HepG2 (cell line): ENCODE measurements at regions not wholly inside any gene's neighbourhood (a gene's known extent, or its start where the extent isn't known, plus 50 kb on each side); places are given as distances from the start of the nearest gene placed in this dataset.

Source experiments
- ATF2 ChIP-seq: sonication (generic); formaldehyde crosslinking; IDR thresholded peaks from 2 replicates; pipeline ENCODE4 v1.4.0; 2020; ENCODE audit warnings: missing genetic modification reagents
- CC2D1A ChIP-seq: sonication (generic); formaldehyde crosslinking; IDR thresholded peaks from 2 replicates; pipeline ENCODE4 v1.8.1; 2023; ENCODE audit warnings: mild to moderate bottlenecking, missing genetic modification reagents
- DPF2 ChIP-seq: sonication (generic); formaldehyde crosslinking; IDR thresholded peaks from 2 replicates; pipeline ENCODE4 v1.4.0; 2020; ENCODE audit warnings: mild to moderate bottlenecking, low read depth, missing genetic modification reagents, borderline replicate concordance
- KAT7 ChIP-seq: IDR thresholded peaks from 2 replicates; pipeline ENCODE4 v1.6.1; 2018; ENCODE audit warnings: borderline replicate concordance, missing compliant biosample characterization
- NFYB ChIP-seq: sonication (generic); formaldehyde crosslinking; IDR thresholded peaks from 2 replicates; pipeline ENCODE4 v1.4.0; 2020; ENCODE audit warnings: missing genetic modification reagents
- PAX8 ChIP-seq: sonication (generic); formaldehyde crosslinking; IDR thresholded peaks from 2 replicates; pipeline ENCODE4 v1.8.0; 2022; ENCODE audit warnings: mild to moderate bottlenecking, missing genetic modification reagents, borderline replicate concordance
- RBM39 ChIP-seq: fragments of 200-400 bp; formaldehyde crosslinking; IDR thresholded peaks from one replicate; pipeline ENCODE4 v1.6.1; 2018; ENCODE audit warnings: antibody characterized with exemption, mild to moderate bottlenecking, low read depth, low read length; ENCODE audit not compliant: poor library complexity, severe bottlenecking
- SRF ChIP-seq: IDR thresholded peaks from 2 replicates; pipeline ENCODE4 v1.6.1; 2011; ENCODE audit warnings: mild to moderate bottlenecking, low read depth, low read length, moderate library complexity
- TFE3 ChIP-seq: IDR thresholded peaks from 2 replicates; pipeline ENCODE4 v1.6.1; 2016
- THYN1 ChIP-seq: sonication (generic); formaldehyde crosslinking; IDR thresholded peaks from 2 replicates; pipeline ENCODE4 v1.8.1; 2023; ENCODE audit warnings: low read depth, mild to moderate bottlenecking, moderate library complexity, missing genetic modification reagents, borderline replicate concordance
- ZBTB43 ChIP-seq: sonication (generic); formaldehyde crosslinking; conservative IDR thresholded peaks from 2 replicates; pipeline ENCODE4 v1.4.0; 2020; ENCODE audit warnings: missing genetic modification reagents
- ZBTB7B ChIP-seq: sonication (generic); formaldehyde crosslinking; IDR thresholded peaks from 2 replicates; pipeline ENCODE4 v1.4.0; 2020; ENCODE audit warnings: missing genetic modification reagents
- ZBTB8A ChIP-seq: sonication (generic); formaldehyde crosslinking; IDR thresholded peaks from 2 replicates; pipeline ENCODE4 v1.4.0; 2020; ENCODE audit warnings: mild to moderate bottlenecking, low read depth, missing genetic modification reagents, borderline replicate concordance
- ZFP90 ChIP-seq: sonication (generic); formaldehyde crosslinking; IDR thresholded peaks from 2 replicates; pipeline ENCODE4 v1.8.0; 2022; ENCODE audit warnings: missing genetic modification reagents, mild to moderate bottlenecking, inconsistent platforms, borderline replicate concordance
- ZFX ChIP-seq: sonication (generic); formaldehyde crosslinking; IDR thresholded peaks from 2 replicates; pipeline ENCODE4 v1.4.0; 2020; ENCODE audit warnings: mild to moderate bottlenecking, low read depth, missing genetic modification reagents, moderate library complexity
- ZNF121 ChIP-seq: sonication (generic); formaldehyde crosslinking; IDR thresholded peaks from 2 replicates; pipeline ENCODE4 v1.5.0; 2020; ENCODE audit warnings: mild to moderate bottlenecking, missing genetic modification reagents
- ZNF24 ChIP-seq: fragments of 450-650 bp; IDR thresholded peaks from 2 replicates; pipeline ENCODE4 v1.6.1; 2017; ENCODE audit warnings: antibody characterized with exemption, mild to moderate bottlenecking
- ZNF343 ChIP-seq: sonication (generic); formaldehyde crosslinking; IDR thresholded peaks from 2 replicates; pipeline ENCODE4 v1.4.0; 2020; ENCODE audit warnings: mild to moderate bottlenecking, missing genetic modification reagents
- ZNF431 ChIP-seq: sonication (generic); formaldehyde crosslinking; IDR thresholded peaks from 2 replicates; pipeline ENCODE4 v1.9.0; 2022; ENCODE audit warnings: missing genetic modification reagents, low read depth, mild to moderate bottlenecking, borderline replicate concordance
- ZNF446 ChIP-seq: sonication (generic); formaldehyde crosslinking; IDR thresholded peaks from 2 replicates; pipeline ENCODE4 v1.5.0; 2020; ENCODE audit warnings: mild to moderate bottlenecking, missing genetic modification reagents
- ZNF629 ChIP-seq: sonication (generic); formaldehyde crosslinking; conservative IDR thresholded peaks from 2 replicates; pipeline ENCODE4 v1.5.0; 2020; ENCODE audit warnings: missing genetic modification reagents
- ZNF710 ChIP-seq: sonication (generic); formaldehyde crosslinking; IDR thresholded peaks from 2 replicates; pipeline ENCODE4 v1.5.0; 2020; ENCODE audit warnings: mild to moderate bottlenecking, missing genetic modification reagents, borderline replicate concordance
- ZNF790 ChIP-seq: sonication (generic); formaldehyde crosslinking; IDR thresholded peaks from 2 replicates; pipeline ENCODE4 v1.8.0; 2022; ENCODE audit warnings: missing genetic modification reagents, mild to moderate bottlenecking, borderline replicate concordance

GRCh38 chr17:70677783-70678647 is 508.7 kb downstream of the KCNJ2 start (continued):
- TF ChIP-seq THYN1 (CRISPR knock-in tag) (no peak), ZBTB7B (CRISPR knock-in tag) (no peak), TFE3 (peak; percentile 94), DPF2 (CRISPR knock-in tag) (no peak; the same call in 1 of the 2 replicates), ZFP90 (no peak), NFYB (CRISPR knock-in tag) (no peak), ZNF710 (CRISPR knock-in tag) (0 out of 2 replicates have a peak, but pooled peaks have one; percentile 28), ZBTB43 (CRISPR knock-in tag) (no peak), ZNF790 (CRISPR knock-in tag) (no peak), SRF (no peak), RBM39 (no peak), ZBTB8A (CRISPR knock-in tag) (no peak), KAT7 (CRISPR knock-in tag) (no peak), ZNF431 (peak; percentile 36; the same call in 1 of the 2 replicates), ZNF24 (no peak), ZNF343 (CRISPR knock-in tag) (no peak), ATF2 (CRISPR knock-in tag) (peak; percentile 74; the same call in 1 of the 2 replicates), PAX8 (no peak), ZFX (no peak), CC2D1A (CRISPR knock-in tag) (no peak), ZNF446 (CRISPR knock-in tag) (no peak), ZNF629 (CRISPR knock-in tag) (no peak), ZNF121 (CRISPR knock-in tag) (peak; percentile 22; the same call in 1 of the 2 replicates)
